Mesothelial cell of epicardium (in vitro differentiated cells): ENCODE measurements at regions not wholly inside any gene's neighbourhood (a gene's known extent, or its start where the extent isn't known, plus 50 kb on each side); places are given as distances from the start of the nearest gene placed in this dataset.
"Not testable (repeated sequence)": the region's sequence is repeated elsewhere in the genome, so short reads cannot be mapped to it uniquely, and the experiment has no call there.

Source experiments
- DNase-seq, 2 experiments: peaks; one replicate each; pipeline ENCODE4 v3.0.0; 2021; ENCODE audit warnings: low spot score in 2 of 2; ENCODE audit not compliant: unreplicated experiment in 2 of 2
- H3K27ac Mint-ChIP-seq: 2 replicates; pipeline ENCODE4 v1.8.0; 2021; ENCODE audit warnings: mixed read lengths
- H3K27me3 Mint-ChIP-seq: 2 replicates; pipeline ENCODE4 v1.8.0; 2021; ENCODE audit warnings: low read depth, mixed read lengths
- H3K36me3 Mint-ChIP-seq: 2 replicates; pipeline ENCODE4 v1.8.0; 2021; ENCODE audit warnings: mixed read lengths
- H3K4me1 Mint-ChIP-seq: 2 replicates; pipeline ENCODE4 v1.8.0; 2021; ENCODE audit warnings: mixed read lengths
- H3K4me3 Mint-ChIP-seq: 2 replicates; pipeline ENCODE4 v1.8.0; 2021; ENCODE audit warnings: mild to moderate bottlenecking, moderate library complexity, mixed read lengths
- H3K9me3 Mint-ChIP-seq: 2 replicates; pipeline ENCODE4 v1.8.0; 2021; ENCODE audit warnings: mixed read lengths
- TF ChIP-seq, protein P1 (sequence below): fragments of 200-600 bp; sonication (generic); IDR thresholded peaks from one replicate; pipeline ENCODE4 v1.5.0; 2021; ENCODE audit warnings: antibody characterized with exemption; ENCODE audit not compliant: unreplicated experiment

GRCh38 chr2:49767316-49767715 lies 613.0 kb upstream of the FSHR start:
- Mint-ChIP-seq H3K27me3 (no peaks in the 10 kb centered on the region), H3K27ac (peak overlapping the region; percentile 3), H3K9me3 (no peaks in the 10 kb centered on the region), H3K4me3 (no peak overlapping the region), H3K36me3 (no peaks in the 10 kb centered on the region), H3K4me1 (peaks cover 23% of the 10 kb centered on the region)
- TF ChIP-seq, protein P1, sequence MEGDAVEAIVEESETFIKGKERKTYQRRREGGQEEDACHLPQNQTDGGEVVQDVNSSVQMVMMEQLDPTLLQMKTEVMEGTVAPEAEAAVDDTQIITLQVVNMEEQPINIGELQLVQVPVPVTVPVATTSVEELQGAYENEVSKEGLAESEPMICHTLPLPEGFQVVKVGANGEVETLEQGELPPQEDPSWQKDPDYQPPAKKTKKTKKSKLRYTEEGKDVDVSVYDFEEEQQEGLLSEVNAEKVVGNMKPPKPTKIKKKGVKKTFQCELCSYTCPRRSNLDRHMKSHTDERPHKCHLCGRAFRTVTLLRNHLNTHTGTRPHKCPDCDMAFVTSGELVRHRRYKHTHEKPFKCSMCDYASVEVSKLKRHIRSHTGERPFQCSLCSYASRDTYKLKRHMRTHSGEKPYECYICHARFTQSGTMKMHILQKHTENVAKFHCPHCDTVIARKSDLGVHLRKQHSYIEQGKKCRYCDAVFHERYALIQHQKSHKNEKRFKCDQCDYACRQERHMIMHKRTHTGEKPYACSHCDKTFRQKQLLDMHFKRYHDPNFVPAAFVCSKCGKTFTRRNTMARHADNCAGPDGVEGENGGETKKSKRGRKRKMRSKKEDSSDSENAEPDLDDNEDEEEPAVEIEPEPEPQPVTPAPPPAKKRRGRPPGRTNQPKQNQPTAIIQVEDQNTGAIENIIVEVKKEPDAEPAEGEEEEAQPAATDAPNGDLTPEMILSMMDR: no peak
- no peak for DNase-seq

GRCh38 chr2:49755777-49756176 lies 601.5 kb upstream of the FSHR start:
- DNase-seq: no peak
- H3K27me3 Mint-ChIP-seq: no peaks in the 10 kb centered on the region
- no peaks in the 10 kb centered on the region for H3K9me3 Mint-ChIP-seq
- peaks cover 2% of the 10 kb centered on the region for H3K4me1 Mint-ChIP-seq
- H3K27ac Mint-ChIP-seq: no peak overlapping the region
- H3K36me3 Mint-ChIP-seq: no peaks in the 10 kb centered on the region
- H3K4me3 Mint-ChIP-seq: no peak overlapping the region
- TF ChIP-seq, protein P1: no peak

- peaks cover 3% of the 10 kb centered on the region for H3K4me1 Mint-ChIP-seq
- no peak for DNase-seq
- no peaks in the 10 kb centered on the region for H3K9me3 Mint-ChIP-seq
- no peak overlapping the region for H3K27ac Mint-ChIP-seq
- TF ChIP-seq, protein P1: no peak
- H3K36me3 Mint-ChIP-seq: no peaks in the 10 kb centered on the region
- no peaks in the 10 kb centered on the region for H3K27me3 Mint-ChIP-seq
- H3K4me3 Mint-ChIP-seq: no peak overlapping the region
Measured at GRCh38 chr2:49754381-49754780, 600.1 kb upstream of the FSHR start.

DNA sequence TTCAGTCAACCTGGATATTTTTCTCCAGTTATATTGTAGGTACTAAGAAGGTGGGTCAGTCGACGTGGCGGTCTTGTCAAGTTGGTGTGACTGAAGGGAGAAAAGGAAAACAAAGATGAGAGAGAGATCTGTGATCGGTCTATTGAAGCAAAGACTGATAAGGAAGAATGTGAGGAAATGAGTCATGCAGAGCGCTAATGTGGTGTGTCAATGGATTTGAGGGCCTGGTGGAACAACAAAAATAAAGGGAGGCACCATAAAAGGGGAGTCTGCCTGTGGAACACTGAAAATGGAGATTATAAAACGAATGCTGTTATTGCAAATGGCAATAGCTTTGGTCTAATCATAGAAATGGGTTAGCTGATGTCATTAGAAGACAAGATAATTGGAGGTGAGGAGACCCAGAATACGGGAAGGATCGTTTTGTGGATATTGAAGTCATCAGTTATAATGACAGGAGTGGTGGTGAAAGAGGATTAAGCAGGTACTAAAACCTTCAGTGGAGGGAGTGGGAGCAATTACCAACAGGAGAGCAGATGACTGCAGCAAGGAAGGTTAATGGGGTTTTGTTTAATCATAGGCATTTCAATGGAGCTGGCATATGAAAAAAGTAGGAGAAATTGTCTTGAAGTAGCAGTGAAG lies 599.1 kb upstream of the FSHR start:
- Mint-ChIP-seq H3K9me3 (no peaks in the 10 kb centered on the region), H3K4me1 (peaks cover 10% of the 10 kb centered on the region), H3K27ac (no peak overlapping the region), H3K36me3 (no peaks in the 10 kb centered on the region), H3K4me3 (no peak overlapping the region), H3K27me3 (no peaks in the 10 kb centered on the region)
- DNase-seq: no peak
- TF ChIP-seq, protein P1: no peak

- no peak overlapping the region for H3K4me3 Mint-ChIP-seq
- no peaks in the 10 kb centered on the region for H3K4me1 Mint-ChIP-seq
- no peak for DNase-seq
- peaks cover 2% of the 10 kb centered on the region for H3K36me3 Mint-ChIP-seq
- H3K9me3 Mint-ChIP-seq: peaks cover 8% of the 10 kb centered on the region
- no peak overlapping the region for H3K27ac Mint-ChIP-seq
- TF ChIP-seq, protein P1: no peak
- no peaks in the 10 kb centered on the region for H3K27me3 Mint-ChIP-seq
Measured at GRCh38 chr2:49737606-49738005, 583.3 kb upstream of the FSHR start.

GRCh38 chr2:49732924-49733323 lies 578.6 kb upstream of the FSHR start:
- not testable (repeated sequence) for H3K4me3 Mint-ChIP-seq, DNase-seq, H3K4me1 Mint-ChIP-seq, H3K27me3 Mint-ChIP-seq, H3K27ac Mint-ChIP-seq, H3K36me3 Mint-ChIP-seq
- peaks cover 14% of the 10 kb centered on the region for H3K9me3 Mint-ChIP-seq
